Panc1 (cell line): ENCODE measurements at regions not wholly inside any gene's neighbourhood (a gene's known extent, or its start where the extent isn't known, plus 50 kb on each side); places are given as distances from the start of the nearest gene placed in this dataset.

Source experiments
- ATAC-seq: fragments of 200-7000 bp; cut with Tn5 transposase; 2 replicates; pipeline ENCODE4 v1.9.1; 2020; ENCODE audit warnings: mild to moderate bottlenecking, moderate library complexity
- BruUV-seq: library from RNA; stranded (reverse); fragments of 400-500 nt; replicated peaks from 2 replicates; lab custom pipeline; 2021; lab: Mats Ljungman, UMichigan
- CTCF ChIA-PET: fragments of 300-600 bp; sonication (Branson Sonifier 250); formaldehyde crosslinking; loops from one replicate; lab custom pipeline; 2022; ENCODE audit warnings: antibody characterized with exemption; lab: Charles Lee
- POLR2A ChIA-PET: fragments of 300-600 bp; sonication (Branson Sonifier 250); formaldehyde crosslinking; loops from one replicate; lab custom pipeline; 2022; ENCODE audit warnings: antibody characterized with exemption; lab: Charles Lee
- DNase-seq: peaks from one replicate; pipeline ENCODE4 v3.0.0-alpha.2; 2010; ENCODE audit warnings: low read depth, low spot score
- H3K27ac ChIP-seq: 2 replicates; pipeline ENCODE4 v1.5.1; 2011; ENCODE audit warnings: mild to moderate bottlenecking, low read length, inconsistent platforms
- H3K27me3 ChIP-seq: fragments of 200-500 bp; sonication (Bioruptor generic); 2 replicates; pipeline ENCODE4 v1.6.0; 2014; ENCODE audit warnings: low read length, inconsistent platforms; ENCODE audit not compliant: control insufficient read depth, insufficient read depth
- H3K36me3 ChIP-seq: fragments of 200-500 bp; sonication (Bioruptor generic); 2 replicates; pipeline ENCODE4 v1.5.1; 2014; ENCODE audit warnings: inconsistent platforms, mild to moderate bottlenecking, low read length, moderate library complexity; ENCODE audit not compliant: control insufficient read depth, insufficient read depth
- H3K4me1 ChIP-seq: 2 replicates; pipeline ENCODE4 v1.5.1; 2011; ENCODE audit warnings: inconsistent platforms, mild to moderate bottlenecking, low read length, moderate library complexity; ENCODE audit not compliant: control insufficient read depth, insufficient read depth
- H3K4me3 ChIP-seq, 2 experiments: 2 replicates each; pipeline ENCODE4 v1.5.1; 2011 to 2012; ENCODE audit warnings: low read depth in 2 of 2, low read length in 2 of 2, mild to moderate bottlenecking in 2 of 2, inconsistent platforms in 1 of 2, moderate library complexity in 1 of 2
- H3K9me3 ChIP-seq: fragments of 200-500 bp; sonication (Bioruptor generic); 2 replicates; pipeline ENCODE4 v1.5.1; 2014; ENCODE audit warnings: low read depth, mild to moderate bottlenecking, inconsistent platforms, low read length, moderate library complexity; ENCODE audit not compliant: control insufficient read depth, insufficient read depth
- CTCF ChIP-seq: fragments of 450-650 bp; IDR thresholded peaks from 2 replicates; pipeline ENCODE4 v1.5.1; 2017; ENCODE audit warnings: mild to moderate bottlenecking
- POLR2AphosphoS5 ChIP-seq: IDR thresholded peaks from 2 replicates; pipeline ENCODE4 v1.6.1; 2012; ENCODE audit warnings: mild to moderate bottlenecking, low read depth, low read length, moderate library complexity
- REST ChIP-seq, 2 experiments: IDR thresholded peaks; 2 replicates each; pipeline ENCODE4 v1.6.1; 2011 to 2012; ENCODE audit warnings: low read depth in 2 of 2, control low read depth in 1 of 2, low read length in 1 of 2, mild to moderate bottlenecking in 1 of 2, moderate library complexity in 1 of 2; ENCODE audit not compliant: insufficient read depth in 1 of 2
- SIN3A ChIP-seq: IDR thresholded peaks from 2 replicates; pipeline ENCODE4 v1.6.1; 2012; ENCODE audit warnings: low read depth, mild to moderate bottlenecking, low read length, moderate library complexity, borderline replicate concordance; ENCODE audit not compliant: insufficient read depth
- TCF7L2 ChIP-seq: IDR thresholded peaks from 2 replicates; pipeline ENCODE4 v1.6.1; 2011; ENCODE audit warnings: mild to moderate bottlenecking, low read depth, low read length, inconsistent platforms
- in situ Hi-C: cut with HindIII; loops from 2 replicates; pipeline ENCODE4 v1.10.0; 2016; ENCODE audit warnings: low sequenced_read_pairs, low pct_unique_long_range_greater_than_20kb
- intact Hi-C: fragments of 100-400 bp; cut with micrococcal nuclease; formaldehyde crosslinking; loops from one replicate; pipeline ENCODE4 v1.10.0; 2022; ENCODE audit not compliant: unreplicated experiment

DNA sequence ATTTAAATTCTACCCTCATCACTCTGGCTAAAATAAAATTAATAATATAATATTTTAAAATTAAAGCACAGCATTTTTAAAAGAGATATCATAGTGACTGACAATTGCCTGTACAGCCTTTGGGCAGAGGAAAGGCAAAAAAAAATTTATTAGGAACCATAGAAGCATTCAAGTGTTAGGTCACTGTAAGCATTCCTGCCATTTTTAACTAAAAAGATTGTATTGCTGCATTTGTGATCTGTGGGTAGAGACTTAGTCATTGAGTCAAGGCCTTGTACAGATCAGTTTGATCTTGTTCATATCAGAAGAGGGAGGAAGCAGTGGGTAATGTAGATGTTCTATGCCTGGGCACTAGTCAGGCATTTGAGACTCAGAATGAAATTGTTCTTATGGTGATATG, 109.9 kb downstream of the LYPLAL1 start:
- no peaks in the 10 kb centered on the region for H3K36me3 ChIP-seq
- DNase-seq, result no peak
- ChIA-PET CTCF (no interaction called here), POLR2A (no interaction called here)
- H3K9me3 ChIP-seq, result no peaks in the 10 kb centered on the region
- TF ChIP-seq REST (IDR thresholded peaks at IDR 0.05; ENCODE audit: insufficient read depth in 1 of 2, low read depth in 2 of 2, low read length in 1 of 2) (no peak), SIN3A (no peak), TCF7L2 (no peak), CTCF (no peak), POLR2AphosphoS5 (no peak)
- ATAC-seq, result no peak
- in situ Hi-C loops, result no loop called here
- no peak overlapping the region for H3K4me3 ChIP-seq
- BruUV-seq, result no TSS peak
- H3K4me1 ChIP-seq, result no peaks in the 10 kb centered on the region
- H3K27ac ChIP-seq, result no peak overlapping the region
- intact Hi-C loops, result no loop called here
- H3K27me3 ChIP-seq, result no peaks in the 10 kb centered on the region

DNA sequence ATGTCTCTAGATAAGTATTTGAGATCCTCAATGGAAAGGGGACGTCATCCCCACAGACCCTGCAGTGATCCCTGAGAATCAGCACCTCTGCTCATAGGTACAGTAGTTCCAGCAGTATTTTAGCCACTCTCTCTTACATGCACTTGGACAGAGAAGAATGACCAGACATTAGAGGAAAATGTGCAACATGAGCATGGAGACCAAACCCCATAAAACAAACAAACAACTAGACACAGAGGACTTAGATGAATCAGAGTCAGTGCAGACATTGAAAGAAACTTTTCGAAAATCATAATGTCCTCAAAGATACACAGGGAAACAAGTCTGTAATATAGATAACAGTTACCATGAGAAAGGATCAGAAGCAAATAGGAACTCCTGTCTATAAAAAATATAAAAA, 108.2 kb downstream of the LYPLAL1 start:
- BruUV-seq, result no TSS peak
- in situ Hi-C loops (no loop called here), intact Hi-C loops (no loop called here)
- Histone ChIP-seq H3K27me3 (no peaks in the 10 kb centered on the region), H3K9me3 (no peaks in the 10 kb centered on the region), H3K4me3 (no peak overlapping the region), H3K36me3 (no peaks in the 10 kb centered on the region), H3K27ac (no peak overlapping the region), H3K4me1 (no peaks in the 10 kb centered on the region)
- CTCF ChIA-PET, result no interaction called here
- TF ChIP-seq POLR2AphosphoS5, result no peak
- TF ChIP-seq REST (IDR thresholded peaks at IDR 0.05; ENCODE audit: insufficient read depth in 1 of 2, low read depth in 2 of 2, low read length in 1 of 2), result no peak
- POLR2A ChIA-PET, result no interaction called here
- DNase-seq, result no peak
- no peak for ATAC-seq
